NCI-H2196 (cell line): ENCODE measurements at regions not wholly inside any gene's neighbourhood (a gene's known extent, or its start where the extent isn't known, plus 50 kb on each side); places are given as distances from the start of the nearest gene placed in this dataset.

Experiments
- DNase-seq: peaks from one replicate; lab custom pipeline; 2025; ENCODE audit not compliant: unreplicated experiment; lab: John Stamatoyannopoulos, UW

DNA sequence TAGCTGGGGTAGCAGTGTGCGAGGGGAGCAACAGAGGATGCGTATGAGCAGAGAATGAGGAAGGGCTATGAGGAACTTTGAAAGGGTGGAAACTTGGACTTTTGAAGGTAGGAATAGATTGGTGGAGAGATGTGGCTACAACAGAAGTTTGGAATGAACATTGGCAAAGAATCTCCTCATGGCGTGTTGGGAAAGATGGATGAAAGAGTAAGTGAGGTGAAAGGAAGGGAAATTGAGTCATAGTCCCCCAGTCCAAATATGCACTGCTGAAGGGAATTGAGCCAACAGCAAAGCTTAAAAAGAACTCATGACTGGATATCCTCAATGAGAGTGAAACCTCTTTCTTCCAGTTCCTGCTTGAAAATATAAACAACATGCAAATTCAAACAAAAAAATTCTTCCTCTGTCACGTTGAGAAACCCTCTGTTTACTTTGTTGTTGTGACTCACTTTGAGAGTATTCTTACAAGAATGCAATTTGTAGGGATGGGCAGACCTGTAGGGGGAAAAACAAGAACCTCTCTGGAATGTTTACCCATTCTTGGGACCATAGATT lies 313.2 kb upstream of the KCNJ16 start:
- no peak for DNase-seq

GRCh38 chr17:69762359-69762758 lies 312.7 kb upstream of the KCNJ16 start:
- DNase-seq: no peak

DNA sequence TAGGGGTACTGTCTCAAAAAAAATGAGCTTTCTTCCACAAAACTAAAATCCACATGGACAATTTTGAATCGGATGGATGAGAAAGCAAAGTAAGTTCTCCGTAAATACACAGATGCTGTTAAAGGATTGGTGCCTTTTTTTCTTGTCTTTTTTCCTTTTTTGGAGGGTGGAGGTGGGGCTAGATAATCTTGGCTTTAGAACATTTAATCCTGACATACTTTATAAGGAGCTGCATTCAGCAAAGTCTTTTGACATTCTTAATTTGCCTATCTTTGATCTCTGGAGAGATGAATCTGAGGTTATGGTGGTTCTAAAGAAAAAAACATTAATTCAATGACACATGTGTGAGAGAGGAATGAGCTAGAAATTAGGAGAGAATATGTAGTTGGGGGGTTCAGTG lies 312.3 kb upstream of the KCNJ16 start:
- DNase-seq: no peak

DNA sequence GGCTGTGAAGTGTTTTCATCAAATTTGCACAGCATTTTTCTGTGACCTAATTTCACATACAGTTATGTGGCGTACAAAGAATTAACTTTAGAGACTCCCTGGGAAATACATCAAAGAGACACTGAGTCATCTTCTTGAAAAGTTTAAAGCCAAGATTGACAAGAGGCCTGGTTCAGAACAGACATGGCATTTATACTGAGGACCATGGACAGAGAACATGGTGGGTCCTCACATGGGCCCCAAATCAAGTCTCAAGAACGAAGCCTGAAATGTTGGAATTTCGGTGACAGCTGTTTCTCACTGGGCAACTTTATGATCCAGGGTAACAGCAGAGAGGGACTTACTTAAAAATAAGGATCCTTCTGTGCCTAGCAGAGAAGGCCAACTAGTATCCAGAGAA lies 311.5 kb upstream of the KCNJ16 start:
- no peak for DNase-seq

DNA sequence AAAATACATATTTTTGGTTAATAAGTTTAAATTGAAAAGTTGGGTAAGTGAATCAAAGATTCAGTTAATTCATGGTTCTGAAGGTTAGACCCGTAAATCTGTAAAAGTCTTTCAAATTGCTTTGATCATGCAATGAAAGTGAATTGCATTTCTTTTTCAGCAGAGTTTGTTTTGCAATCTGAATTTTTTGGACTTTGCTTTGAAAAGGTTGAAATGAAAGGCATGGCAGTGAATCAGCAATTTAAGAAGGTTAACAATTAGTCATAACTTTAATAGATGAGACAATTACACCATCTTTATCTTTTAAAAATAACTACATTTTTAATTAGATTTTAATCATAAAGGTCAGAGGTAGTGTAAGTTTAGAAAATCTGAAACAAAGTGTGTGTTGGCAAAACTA lies 310.9 kb upstream of the KCNJ16 start:
- no peak for DNase-seq

DNA sequence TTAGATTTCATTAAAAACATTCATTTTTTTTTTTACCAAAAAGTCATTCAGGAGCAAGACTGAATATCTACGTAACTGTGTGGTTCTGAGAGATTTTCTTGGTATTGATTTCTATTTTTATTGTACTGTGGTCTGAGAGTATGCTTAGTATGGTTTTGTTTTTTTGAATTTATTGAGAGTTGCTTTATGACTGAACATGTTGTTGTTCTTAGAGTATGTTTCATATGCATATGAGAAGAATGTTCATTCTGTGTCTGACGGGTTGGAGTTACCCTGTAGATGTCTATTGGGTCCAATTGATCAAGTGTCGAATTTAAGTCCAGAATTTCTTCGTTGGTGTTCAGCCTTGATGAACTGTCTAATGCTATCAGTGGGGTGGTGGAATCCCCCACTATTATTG lies 306.0 kb upstream of the KCNJ16 start:
- DNase-seq: no peak

DNA sequence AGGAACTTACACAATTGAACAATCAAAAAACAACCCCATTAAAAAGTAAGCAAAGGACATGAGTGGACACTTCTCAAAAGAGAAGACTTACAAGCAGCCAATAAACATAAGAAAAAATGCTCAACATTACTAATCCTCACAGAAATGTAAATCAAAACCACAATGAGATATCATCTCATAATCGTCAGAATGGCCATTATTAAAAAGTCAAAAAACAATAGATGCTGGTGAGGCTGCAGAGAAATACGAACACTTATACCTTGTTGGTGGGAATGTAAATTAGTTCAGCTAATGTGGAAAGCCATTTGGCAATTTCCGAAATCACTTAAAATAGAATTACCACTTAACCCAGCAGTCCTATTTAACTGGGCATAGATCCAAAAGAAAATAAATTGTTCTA lies 301.9 kb upstream of the KCNJ16 start:
- no peak for DNase-seq

- DNase-seq: no peak
Observed at GRCh38 chr17:69779378-69780214, 295.4 kb upstream of the KCNJ16 start.

DNA sequence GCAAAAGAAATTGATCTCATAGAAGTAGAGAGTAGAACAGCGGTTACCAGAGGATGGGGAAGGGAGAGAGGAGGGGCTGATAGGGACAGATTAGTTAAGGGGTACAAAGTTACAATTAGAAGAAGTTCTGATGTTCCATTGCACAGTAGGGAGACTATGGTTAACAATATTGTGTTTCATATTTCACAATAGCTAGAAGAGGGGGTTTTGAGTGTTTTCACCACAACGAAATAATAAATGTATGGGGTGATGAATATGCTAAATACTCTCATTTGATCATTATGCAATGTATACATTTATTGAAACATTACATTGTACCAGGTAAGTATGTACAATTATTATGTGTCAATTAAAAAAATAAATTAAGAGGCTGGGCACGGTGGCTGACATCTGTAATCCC lies 291.2 kb upstream of the KCNJ16 start:
- DNase-seq: no peak

DNA sequence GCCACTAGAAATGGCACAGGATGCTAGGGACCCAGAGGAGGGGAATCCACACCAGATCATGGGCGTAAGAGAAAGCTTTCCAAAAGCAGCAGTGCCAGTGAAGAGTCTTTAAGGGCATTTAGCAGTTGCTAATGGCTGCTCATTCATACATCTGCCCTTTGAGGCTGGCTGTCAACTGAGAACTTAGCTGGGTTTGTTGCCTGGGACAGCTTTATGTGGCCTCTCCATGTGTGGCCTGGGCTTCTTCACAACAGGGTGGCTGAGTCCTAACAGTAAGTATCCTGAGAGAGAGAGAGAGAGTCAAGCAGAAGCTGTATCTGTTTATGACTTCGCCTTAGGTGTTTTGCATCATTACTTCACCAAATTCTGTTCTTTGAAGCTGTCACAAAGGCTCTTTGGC lies 286.1 kb upstream of the KCNJ16 start:
- DNase-seq: no peak

DNA sequence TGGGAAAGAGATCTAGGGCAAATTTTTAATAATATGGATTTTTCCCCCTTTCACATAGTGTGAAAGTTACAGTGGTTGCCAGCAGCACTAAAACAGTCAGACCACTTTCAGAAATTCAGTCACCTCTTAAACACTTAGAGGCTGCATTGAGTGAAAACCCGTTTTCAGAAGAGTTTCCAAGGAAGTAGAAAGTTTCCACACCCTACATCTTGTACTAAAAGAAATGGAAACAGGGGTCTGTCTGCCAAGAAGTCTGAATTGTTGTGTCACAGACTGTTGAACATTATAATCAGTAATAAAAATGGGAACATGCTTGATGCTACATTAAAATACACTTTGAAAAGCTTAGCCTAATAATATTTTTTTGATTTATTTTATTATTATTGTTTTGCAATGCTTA lies 278.9 kb upstream of the KCNJ16 start:
- DNase-seq: no peak

- DNase-seq: no peak
Observed at GRCh38 chr17:69800870-69801269, 274.2 kb upstream of the KCNJ16 start.

- no peak for DNase-seq
Observed at GRCh38 chr17:69801368-69801767, 273.7 kb upstream of the KCNJ16 start.

- DNase-seq: no peak
Observed at GRCh38 chr17:69802045-69802740, 272.8 kb upstream of the KCNJ16 start.

- no peak for DNase-seq
Observed at GRCh38 chr17:69809331-69809730, 265.7 kb upstream of the KCNJ16 start.

DNA sequence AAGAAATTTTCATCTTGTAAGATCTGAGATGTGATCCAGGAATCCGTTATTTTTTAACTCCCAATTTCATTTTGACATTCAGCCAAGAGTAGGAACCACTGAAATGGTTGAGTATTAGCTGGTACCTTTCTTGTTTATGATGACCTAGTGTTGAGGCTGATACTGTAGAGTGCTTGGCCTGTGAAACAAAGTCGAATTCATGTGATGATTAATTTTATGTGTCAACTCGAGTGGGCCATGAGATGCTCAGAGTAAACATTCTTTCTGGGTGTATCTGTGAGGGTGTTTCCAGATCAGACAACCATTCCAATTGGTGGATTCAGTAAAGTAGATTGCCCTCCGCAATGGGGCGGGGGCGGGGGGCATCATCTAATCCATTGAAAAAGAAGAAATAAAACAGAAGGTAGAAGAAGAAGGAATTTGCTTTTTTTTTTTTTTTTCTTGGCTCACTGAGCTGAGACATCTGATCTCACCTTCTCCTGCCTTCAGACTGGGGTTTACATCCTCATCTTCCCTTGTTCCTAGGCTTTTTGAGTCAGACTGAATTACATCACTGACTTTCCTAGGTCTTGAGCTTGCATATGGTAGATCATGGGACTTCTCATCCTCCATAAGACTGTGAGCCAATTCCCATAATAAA lies 264.6 kb upstream of the KCNJ16 start:
- DNase-seq: no peak

GRCh38 chr17:69812240-69812837 lies 262.7 kb upstream of the KCNJ16 start:
- DNase-seq: no peak

DNA sequence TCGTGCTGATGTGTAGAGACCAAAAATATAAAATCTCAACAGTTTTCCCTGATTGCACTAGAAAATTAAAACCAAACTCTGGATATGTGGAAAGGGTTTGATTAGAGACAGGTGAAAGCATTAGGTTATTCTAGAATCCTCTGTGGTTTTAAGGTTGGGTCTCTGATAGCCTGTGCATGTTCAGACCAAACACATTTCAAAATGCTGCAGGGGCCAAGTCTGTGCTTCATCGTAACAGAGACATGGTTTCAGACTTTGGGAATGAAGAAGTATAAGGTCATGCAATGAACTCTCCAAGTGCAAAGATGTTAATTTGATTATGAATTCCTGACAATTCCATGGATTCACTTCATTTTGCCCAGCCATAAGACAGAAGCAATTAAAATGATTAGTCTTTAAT lies 261.0 kb upstream of the KCNJ16 start:
- DNase-seq: no peak

GRCh38 chr17:69815406-69815805 lies 259.6 kb upstream of the KCNJ16 start:
- DNase-seq: no peak

GRCh38 chr17:69818467-69818866 lies 256.6 kb upstream of the KCNJ16 start:
- DNase-seq: no peak

- no peak for DNase-seq
Observed at GRCh38 chr17:69819316-69820087, 255.5 kb upstream of the KCNJ16 start.
